Lung (tissue), 11 donors: ENCODE measurements at regions not wholly inside any gene's neighbourhood (a gene's known extent, or its start where the extent isn't known, plus 50 kb on each side); places are given as distances from the start of the nearest gene placed in this dataset.

Source experiments
- ATAC-seq: fragments of 200-7000 bp; cut with Tn5 transposase; one replicate; pipeline ENCODE4 v1.9.1; 2020; ENCODE audit warnings: moderate number of reproducible peaks; ENCODE audit not compliant: insufficient read depth, low FRiP score
- DNase-seq, 3 donors: peaks; one replicate each; pipeline ENCODE4 v3.0.0-alpha.2; 2013 to 2017
- H3K27ac ChIP-seq, 2 donors: one replicate each; pipeline ENCODE4 v1.5.1; 2013; ENCODE audit warnings: mild to moderate bottlenecking in 2 of 2, moderate library complexity in 2 of 2, control low read depth in 1 of 2, inconsistent platforms in 1 of 2, low read depth in 1 of 2, low read length in 1 of 2
- H3K27me3 ChIP-seq, 3 donors: one replicate each; pipeline ENCODE4 v1.5.1; 2013; ENCODE audit warnings: low read length in 2 of 3; ENCODE audit not compliant: control insufficient read depth in 3 of 3, insufficient read depth in 3 of 3
- H3K36me3 ChIP-seq, 4 donors: one replicate each; pipeline ENCODE4 v1.5.1; 2013; ENCODE audit warnings: low read length in 4 of 4, mild to moderate bottlenecking in 1 of 4, moderate library complexity in 1 of 4; ENCODE audit not compliant: control insufficient read depth in 4 of 4, insufficient read depth in 4 of 4
- H3K4me1 ChIP-seq, 5 donors: one replicate each; pipeline ENCODE4 v1.5.1; 2013; ENCODE audit warnings: low read length in 5 of 5, mild to moderate bottlenecking in 2 of 5, moderate library complexity in 1 of 5; ENCODE audit not compliant: control insufficient read depth in 5 of 5, insufficient read depth in 5 of 5
- H3K4me3 ChIP-seq: one replicate; pipeline ENCODE4 v1.5.1; 2013; ENCODE audit warnings: mild to moderate bottlenecking, control low read depth, moderate library complexity
- H3K9ac ChIP-seq, 2 donors: one replicate each; pipeline ENCODE4 v1.5.1; 2013; ENCODE audit warnings: low read length in 2 of 2, control low read depth in 1 of 2; ENCODE audit not compliant: insufficient read depth in 1 of 2
- H3K9me3 ChIP-seq, 4 donors: one replicate each; pipeline ENCODE4 v1.5.1; 2013; ENCODE audit warnings: low read length in 3 of 4, mild to moderate bottlenecking in 1 of 4, moderate library complexity in 1 of 4; ENCODE audit not compliant: control insufficient read depth in 4 of 4, insufficient read depth in 3 of 4
- CTCF ChIP-seq: IDR thresholded peaks from 2 replicates; pipeline ENCODE4 v1.5.1; 2012; ENCODE audit warnings: mild to moderate bottlenecking; ENCODE audit errors: control extremely low read depth, extremely low read depth
- WGBS, 2 donors: extraction: QIAGEN DNeasy Blood & Tissue Kit; methylation state at CpG; one replicate each; pipeline ENCODE4 v1.1.7; 2013; 5-methylcytosine and 5-hydroxymethylcytosine counted together
- donor health status: control.
- donor health status: control.
- donor health status: Bipolar disorder and iron deficiency.
- donor health status: healthy.
- donor health status: DM: yes; HTN: yes; CAD: no.

- TF ChIP-seq CTCF: no peak
- Histone ChIP-seq H3K27ac (no peak overlapping the region), H3K27me3 (no peaks in the 10 kb centered on the region), H3K4me1 (no peaks in the 10 kb centered on the region), H3K9ac (no peak overlapping the region), H3K36me3 (no peaks in the 10 kb centered on the region), H3K4me3 (no peak overlapping the region), H3K9me3 (peaks cover 0 to 4% (median 0%) of the 10 kb centered on the region in 4 donors)
- DNase-seq (no peak), ATAC-seq (no peak)
- 63 to 74% methylated on average over 1 of the region's 1 CpG for WGBS, 2 donors
Measured at GRCh38 chr2:185239491-185239890, 499.1 kb upstream of the FSIP2 start.

- Histone ChIP-seq H3K27ac (no peak overlapping the region), H3K9ac (no peak overlapping the region), H3K36me3 (no peaks in the 10 kb centered on the region), H3K4me1 (no peaks in the 10 kb centered on the region), H3K9me3 (peaks cover 0 to 4% (median 0%) of the 10 kb centered on the region in 4 donors), H3K27me3 (no peaks in the 10 kb centered on the region), H3K4me3 (no peak overlapping the region)
- no peak for TF ChIP-seq CTCF
- ATAC-seq (no peak), DNase-seq (no peak)
- WGBS, 2 donors: 65 to 73% methylated on average over 4 of the region's 4 CpGs
Measured at GRCh38 chr2:185240796-185241195, 497.8 kb upstream of the FSIP2 start.

- Histone ChIP-seq H3K9me3 (peaks cover 0 to 4% (median 0%) of the 10 kb centered on the region in 4 donors), H3K9ac (no peak overlapping the region), H3K27me3 (no peaks in the 10 kb centered on the region), H3K4me1 (no peaks in the 10 kb centered on the region), H3K36me3 (no peaks in the 10 kb centered on the region), H3K27ac (no peak overlapping the region), H3K4me3 (no peak overlapping the region)
- WGBS, 2 donors: 89 to 90% methylated on average over 13 of the region's 13 CpGs
- ATAC-seq: no peak
- TF ChIP-seq CTCF: no peak
- no peak for DNase-seq
Measured at GRCh38 chr2:185241556-185241955, 497.0 kb upstream of the FSIP2 start.

DNA sequence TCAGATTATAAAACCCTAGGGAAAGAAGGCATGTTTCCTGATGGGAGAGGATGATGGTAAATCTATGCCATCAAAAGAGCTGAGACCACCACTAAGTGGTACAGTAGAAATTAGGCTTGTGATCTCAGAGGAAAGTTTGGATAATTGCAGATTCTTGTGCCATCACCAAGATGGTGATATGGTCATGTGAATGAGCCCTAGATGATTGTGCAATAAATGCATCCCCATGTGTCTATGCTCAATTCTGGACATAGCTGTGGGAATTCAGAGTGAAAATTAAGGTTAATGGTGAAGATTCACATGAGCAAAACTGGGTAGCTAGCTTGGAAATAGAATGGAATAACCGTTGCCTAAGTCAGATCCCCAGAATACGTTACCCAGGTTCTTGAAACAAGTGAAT, 496.1 kb upstream of the FSIP2 start:
- H3K9ac ChIP-seq: no peak overlapping the region
- no peaks in the 10 kb centered on the region for H3K36me3 ChIP-seq
- no peak for TF ChIP-seq CTCF
- 85 to 87% methylated on average over 2 of the region's 2 CpGs for WGBS, 2 donors
- H3K4me1 ChIP-seq: no peaks in the 10 kb centered on the region
- H3K27me3 ChIP-seq: no peaks in the 10 kb centered on the region
- DNase-seq: no peak
- no peak overlapping the region for H3K27ac ChIP-seq
- ATAC-seq: no peak
- peaks cover 0 to 4% (median 0%) of the 10 kb centered on the region in 4 donors for H3K9me3 ChIP-seq
- no peak overlapping the region for H3K4me3 ChIP-seq
